GM21576 (cell line): ENCODE measurements at regions not wholly inside any gene's neighbourhood (a gene's known extent, or its start where the extent isn't known, plus 50 kb on each side); places are given as distances from the start of the nearest gene placed in this dataset.
"Not testable (repeated sequence)": the region's sequence is repeated elsewhere in the genome, so short reads cannot be mapped to it uniquely, and the experiment has no call there.

Experiments
- ATAC-seq: cut with Tn5 transposase; IDR thresholded peaks from one replicate; pipeline ENCODE4 v1.9.1; 2021; ENCODE audit warnings: mild to moderate bottlenecking, moderate library complexity; ENCODE audit not compliant: unreplicated experiment

DNA sequence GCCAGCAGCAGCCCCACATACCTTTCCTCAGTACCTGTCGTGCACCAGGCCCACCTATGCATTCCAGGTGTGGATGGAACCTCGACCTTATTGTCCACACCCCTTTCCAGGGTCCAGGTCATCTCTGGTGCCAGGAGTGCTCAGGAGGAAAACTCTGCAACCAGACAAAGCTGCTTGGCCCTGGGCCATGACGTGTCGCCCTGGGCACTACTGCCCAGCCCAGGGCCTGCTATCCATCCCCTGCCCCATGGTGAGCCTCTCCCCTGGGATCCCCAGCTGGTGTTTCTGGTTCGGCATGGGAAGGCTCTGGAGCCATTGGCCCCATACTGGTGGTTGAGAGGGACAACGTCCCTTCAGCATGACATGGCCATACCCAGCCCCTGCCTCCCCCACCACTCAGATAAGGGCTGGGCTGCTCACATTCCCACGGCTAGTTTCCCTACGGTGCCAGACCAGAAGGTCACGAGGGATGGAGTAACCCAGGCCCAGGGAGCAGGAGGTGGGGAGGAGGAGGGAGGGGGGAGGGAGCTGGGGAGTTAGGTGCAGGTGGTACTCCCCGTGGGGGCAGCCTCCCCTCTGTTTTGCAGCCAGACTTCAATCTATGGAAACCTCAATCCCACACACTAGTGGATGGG is 123.2 kb upstream of the MTLN start:
- ATAC-seq: not testable (repeated sequence)

DNA sequence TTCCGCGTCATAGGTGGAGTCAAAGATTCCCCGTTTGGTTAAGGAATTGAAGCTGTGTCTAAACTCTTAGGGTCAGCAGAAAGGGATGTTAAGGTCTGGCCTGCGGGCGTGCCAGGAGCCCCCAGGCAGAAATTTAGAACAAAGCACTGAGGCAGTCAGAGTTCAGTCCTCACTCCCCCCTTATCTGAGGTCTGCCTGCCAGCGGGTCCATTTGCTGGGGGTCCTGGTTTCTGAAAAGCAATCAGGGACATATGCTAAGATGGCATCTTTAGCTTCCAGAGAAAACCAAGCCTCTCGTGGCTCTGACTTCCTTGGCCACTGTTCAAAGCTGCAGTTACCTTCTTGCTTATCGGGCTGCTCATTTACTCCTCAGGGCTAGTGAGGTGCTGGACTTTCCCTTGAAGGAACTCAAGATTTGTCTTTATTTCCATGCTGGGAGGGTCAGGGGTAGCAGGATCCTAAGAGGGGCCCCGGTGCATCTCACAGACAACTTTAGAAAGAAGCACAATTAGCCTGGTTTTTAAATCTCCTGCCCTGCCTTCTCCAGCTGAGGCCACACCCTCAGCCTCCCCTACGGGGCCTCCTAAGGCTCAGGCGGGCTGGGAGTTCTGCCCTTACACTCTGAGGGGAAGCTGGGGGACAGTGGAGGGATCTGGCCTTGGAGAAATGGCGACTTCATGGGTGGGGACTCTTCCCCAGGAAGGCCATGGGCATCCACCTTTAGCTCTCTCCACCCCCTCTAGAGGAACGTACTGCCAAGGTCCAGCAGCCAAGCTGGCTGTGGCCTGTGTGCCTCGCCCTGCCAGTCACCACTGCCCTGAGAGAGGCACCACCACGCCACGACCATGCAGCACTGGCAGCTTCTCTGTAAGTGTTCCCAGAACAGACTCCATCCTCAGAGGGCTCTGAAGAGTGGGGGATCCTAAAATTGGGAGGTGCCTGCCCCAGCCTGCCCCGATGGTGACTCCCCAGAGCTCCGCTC is 121.1 kb upstream of the MTLN start:
- ATAC-seq: not testable (repeated sequence)

DNA sequence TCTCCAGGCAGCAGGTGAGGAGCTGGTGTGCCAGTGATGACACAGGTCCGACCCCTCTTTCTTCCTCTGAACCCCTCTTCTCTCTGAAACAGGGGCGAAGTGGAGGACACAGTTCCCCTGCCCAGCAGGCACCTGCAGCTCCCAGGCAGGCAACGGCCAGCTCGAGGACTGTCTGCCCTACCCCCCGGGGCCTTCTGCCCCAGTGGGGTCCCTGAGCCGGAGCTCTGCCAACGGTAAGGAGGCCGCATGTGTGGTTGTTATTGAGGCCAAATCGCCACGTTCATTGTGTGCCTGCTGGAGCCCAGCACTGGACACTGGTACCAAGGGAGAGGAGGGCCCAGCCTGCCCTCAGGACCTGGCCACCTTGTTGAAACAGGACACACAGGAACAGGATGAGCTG is 119.3 kb upstream of the MTLN start:
- ATAC-seq: not testable (repeated sequence)

DNA sequence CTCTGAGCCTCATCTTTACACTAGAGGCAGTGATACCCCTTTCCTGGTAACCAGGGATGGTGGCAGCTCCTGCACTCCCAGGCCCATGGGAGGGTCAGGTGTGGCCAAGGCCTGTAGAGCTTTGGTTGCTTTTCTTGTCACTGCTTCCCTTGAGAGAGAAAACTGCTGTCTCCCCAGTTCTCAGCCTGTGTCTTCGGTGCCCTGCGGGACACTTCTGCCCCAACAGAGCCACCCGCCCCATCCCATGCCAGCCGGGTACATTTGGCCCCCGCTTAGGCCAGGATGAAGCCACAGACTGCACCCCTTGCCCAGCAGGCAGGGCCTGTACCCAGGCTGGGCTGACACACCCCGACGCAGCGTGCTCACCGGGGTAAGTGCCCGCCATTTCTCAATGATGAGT is 117.4 kb upstream of the MTLN start:
- ATAC-seq: not testable (repeated sequence)

DNA sequence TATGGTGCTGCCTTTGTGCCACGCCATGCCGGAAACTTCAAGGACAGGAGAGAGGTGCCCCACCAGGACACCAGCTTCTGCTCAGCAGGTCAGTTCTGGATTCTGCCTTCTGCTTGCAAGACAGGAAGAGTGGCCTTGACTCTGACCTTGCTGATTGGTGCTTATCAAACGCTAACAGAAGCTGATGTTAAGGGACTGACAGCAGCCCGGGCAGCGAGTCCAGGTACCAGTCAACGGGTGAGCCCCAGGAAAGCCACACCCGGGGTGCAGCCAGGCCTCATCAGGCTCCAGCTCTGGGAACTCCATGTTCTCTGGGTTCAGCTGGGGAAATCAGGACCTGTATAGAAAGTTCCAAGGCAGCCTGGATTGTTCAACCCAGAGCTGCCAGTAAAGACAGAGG is 116.8 kb upstream of the MTLN start:
- ATAC-seq: not testable (repeated sequence)

DNA sequence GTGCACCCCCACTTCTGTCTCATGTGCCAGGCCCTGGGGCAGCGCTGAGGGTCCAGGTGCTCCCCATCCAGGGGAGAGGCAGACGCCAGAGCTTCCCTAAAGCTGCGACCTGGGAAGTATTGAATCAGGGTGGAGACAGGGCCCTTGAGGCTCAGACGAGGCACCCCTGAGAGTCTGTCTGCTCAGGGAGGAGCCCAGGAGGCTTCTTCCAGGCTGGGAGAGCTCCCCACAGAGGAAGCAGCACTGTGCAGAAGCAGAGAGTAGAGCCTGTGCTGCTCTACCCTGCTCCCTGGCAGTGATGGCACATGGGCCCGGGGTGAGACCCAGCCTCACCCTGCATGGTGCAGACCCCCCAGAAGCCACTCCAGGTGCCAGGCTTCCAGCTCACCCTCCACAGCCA is 116.3 kb upstream of the MTLN start:
- not testable (repeated sequence) for ATAC-seq

DNA sequence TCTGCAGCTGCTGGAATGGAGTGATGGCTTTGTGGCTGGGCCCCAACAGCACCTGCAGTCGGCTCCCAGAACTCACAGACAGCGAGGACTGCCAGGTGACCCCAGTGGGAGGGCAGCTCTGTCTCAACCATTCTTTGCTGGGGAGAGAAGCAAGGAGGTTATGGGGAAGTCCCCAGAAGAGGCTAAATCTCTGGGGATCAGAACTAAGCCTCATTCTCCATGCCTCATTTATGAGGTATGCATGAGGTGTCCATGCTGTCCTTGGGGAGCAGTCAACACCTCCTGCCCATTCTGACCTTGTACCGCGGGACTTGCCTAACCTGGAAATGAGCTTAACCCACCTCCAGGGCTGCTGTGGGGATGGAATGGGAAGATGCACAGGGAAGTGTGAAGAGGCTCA is 111.5 kb upstream of the MTLN start:
- ATAC-seq: not testable (repeated sequence)

DNA sequence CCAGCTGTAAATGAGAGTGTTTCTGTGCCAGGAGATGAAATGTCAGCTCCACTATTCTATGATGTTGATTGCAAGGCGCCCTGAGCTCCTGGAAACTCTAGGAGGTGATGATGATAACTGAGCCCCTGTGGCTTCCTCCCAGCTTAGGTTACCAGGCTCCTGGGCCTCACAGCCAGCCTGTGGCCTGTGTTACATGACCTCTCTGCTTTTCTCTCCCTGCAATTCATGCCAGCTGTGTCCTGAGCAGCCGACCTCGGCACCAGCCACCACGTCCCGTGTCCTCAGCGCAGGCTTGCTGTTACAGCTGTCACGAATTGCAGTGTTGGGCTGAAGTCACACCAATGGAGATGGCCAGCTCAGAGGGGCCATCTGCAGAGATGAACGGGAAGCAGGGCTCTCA is 110.2 kb upstream of the MTLN start:
- not testable (repeated sequence) for ATAC-seq

DNA sequence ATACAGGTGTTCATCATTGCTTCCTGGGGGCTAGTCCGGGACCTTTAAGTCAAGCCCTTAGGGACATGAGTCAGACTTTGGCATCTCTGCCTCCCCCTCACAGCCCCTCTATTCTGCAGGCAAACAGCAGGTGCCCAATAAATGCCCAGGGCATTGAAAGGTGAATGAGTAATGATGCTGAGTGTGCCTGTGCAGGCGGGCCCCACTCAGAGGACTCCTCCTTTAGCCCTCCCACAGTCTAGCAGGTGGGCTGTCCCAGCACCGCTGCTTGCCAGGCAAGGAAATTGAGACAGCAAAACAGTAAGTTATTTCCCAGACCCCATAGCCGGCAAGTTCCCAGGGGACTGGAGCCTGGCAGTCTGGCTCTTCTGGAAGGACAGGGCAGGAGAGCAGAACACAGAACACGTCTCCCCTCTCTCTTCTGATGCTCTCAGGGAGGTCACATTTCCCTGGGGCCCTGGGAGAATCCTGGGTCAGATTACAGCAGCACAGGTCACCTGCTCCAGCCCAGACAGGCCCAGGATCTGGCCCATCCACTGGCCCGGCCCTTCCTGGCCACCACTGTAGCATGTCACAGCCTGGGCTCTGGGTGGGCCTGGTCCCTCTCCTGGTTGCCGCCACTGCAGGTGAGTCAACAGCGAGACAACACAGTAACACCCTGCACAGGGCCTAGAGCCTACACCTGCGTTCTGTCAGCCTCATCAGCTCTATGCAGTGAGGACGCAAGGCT is 108.7 kb upstream of the MTLN start:
- ATAC-seq: not testable (repeated sequence)

DNA sequence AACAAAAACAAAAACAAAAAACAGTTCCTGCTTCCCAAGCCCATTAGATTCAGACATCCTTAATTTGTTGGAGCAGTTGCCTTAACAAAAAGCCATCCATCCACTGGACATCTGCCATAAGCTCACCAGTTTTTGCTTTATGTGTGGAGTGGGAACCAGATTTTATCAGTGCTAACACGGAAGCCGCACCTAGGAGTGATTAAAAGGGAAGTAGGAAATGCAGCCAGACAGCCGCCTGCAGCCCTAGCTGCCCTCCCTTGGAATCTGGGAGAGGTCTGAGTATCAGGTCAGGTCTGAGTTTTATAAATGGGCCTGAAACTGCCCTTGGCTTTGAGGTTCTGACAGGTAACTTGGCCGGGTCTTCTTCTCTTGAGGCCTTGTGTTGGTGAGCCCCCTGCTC is 106.6 kb upstream of the MTLN start:
- not testable (repeated sequence) for ATAC-seq

DNA sequence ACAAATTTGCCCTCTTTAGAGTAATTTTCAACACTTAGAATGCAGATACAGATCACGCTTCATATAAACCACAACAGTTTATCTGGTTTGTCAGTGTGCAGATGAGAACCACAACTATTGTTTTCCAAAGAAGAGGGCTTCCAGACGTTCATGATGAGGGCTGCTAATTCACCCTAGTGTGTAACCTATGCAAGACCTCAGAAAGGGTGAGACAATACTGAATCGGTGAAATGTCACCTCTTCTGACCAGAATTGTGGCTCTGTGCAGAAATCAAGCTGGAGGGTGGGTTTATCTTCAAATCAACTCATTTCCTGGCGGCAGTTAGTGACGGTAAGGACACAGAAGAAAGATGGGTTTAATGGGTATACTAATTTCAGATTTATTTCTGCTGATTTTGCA is 105.0 kb upstream of the MTLN start:
- ATAC-seq: not testable (repeated sequence)

DNA sequence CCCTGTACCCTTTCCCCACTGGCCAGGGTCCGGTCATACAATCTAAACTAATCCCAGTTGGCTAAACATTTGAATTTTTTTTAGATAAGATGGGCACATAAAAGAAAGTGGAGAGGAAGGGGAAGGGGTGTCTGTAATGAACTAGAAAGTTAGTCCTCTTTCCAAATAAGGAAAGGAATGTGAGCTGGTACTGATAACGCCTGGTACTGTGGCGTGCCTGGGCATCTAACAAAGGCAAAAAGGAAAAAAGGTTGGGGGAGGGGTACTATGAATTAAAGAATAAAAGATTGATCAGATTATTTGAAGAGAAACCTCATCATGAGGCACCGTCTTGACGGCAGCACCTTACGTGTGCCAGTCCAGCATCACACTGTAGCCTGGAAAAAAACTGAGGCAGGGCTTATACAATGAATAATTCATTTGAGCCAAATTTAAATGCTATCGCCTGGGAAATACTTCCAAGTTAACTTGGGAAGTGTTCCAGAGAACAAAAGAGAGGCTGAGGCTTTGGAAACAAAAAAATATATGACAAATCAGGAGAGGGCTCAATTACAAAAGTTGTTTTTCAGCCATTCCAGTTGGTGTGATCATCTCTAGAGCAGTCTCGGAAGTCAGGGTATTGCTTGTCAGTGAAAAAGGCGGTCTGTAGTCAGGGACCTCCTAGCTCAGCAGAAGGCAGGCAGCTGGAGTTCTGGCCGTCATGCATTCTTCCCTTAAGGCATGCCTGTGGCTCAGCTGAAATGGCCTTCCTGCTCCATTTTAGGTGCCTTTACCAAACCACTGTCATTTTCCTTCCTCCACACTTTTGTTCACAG is 103.9 kb upstream of the MTLN start:
- not testable (repeated sequence) for ATAC-seq

DNA sequence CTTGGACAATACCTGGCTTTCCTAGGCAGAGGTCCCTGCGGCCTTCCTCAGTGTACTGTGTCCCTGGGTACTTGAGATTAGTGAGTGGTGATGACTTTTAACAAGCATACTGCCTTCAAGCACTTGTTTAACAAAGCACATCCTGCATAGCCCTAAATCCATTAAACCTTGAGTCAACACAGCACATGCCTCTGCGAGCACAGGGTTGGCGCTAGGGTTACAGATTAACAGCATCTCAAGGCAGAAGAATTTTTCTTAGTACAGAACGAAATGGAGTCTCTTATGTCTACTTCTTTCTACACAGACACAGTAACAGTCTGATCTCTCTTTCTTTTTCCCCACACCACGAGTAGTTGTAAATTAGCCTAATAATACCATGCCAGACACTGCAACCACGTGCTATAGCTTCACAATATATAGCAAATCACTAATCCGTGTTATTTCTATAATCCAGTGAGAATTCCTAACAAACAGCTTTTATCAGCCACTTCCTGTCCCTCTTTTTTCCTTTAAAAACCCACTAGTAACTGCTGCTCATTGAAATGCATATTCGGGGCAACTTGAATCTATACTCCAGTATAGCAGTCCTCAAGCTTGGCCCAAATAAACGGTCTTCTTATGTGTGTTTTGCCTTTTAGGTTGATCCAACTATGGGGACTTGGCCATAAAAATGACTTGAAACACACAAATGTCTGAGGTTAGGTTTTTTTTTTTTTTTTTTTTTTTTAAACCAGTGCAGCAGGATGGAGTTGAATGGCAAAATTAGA is 102.9 kb upstream of the MTLN start:
- ATAC-seq: not testable (repeated sequence)

DNA sequence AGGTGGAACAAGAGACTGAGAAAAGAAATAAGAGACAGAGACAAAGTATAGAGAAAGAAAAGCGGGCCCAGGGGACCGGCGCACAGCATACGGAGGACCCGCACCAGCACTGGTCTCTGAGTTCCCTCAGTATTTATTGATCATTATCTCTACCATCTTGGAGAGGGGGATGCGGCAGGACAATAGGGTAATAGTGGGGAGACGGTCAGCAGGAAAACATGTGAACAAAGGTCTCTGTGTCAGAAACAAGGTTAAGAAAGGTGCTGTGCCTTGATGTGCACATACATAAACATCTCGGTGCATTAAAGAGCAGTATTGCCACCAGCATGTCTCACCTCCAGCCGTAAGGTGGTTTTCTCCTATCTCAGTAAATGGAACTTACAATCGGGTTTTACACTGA is 102.1 kb upstream of the MTLN start:
- not testable (repeated sequence) for ATAC-seq

DNA sequence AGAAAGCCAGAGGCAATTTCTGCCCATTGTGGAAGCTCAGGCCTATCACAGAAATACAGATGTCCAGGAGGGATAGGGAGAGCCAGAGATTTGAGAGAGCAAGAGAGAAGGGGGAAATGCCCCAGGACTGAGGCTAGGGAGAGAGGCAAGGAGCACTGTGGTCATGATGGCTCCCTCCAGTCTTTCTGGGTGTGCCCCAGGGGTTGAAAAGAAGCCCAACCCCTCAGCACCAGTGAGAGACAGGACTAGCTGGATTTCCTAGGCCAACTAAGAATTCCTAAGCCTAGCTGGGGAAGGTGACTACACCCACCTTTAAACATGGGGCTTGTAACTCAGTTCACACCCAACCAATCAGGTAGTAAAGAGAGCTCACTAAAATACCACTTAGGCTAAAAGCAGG is 100.7 kb upstream of the MTLN start:
- not testable (repeated sequence) for ATAC-seq

DNA sequence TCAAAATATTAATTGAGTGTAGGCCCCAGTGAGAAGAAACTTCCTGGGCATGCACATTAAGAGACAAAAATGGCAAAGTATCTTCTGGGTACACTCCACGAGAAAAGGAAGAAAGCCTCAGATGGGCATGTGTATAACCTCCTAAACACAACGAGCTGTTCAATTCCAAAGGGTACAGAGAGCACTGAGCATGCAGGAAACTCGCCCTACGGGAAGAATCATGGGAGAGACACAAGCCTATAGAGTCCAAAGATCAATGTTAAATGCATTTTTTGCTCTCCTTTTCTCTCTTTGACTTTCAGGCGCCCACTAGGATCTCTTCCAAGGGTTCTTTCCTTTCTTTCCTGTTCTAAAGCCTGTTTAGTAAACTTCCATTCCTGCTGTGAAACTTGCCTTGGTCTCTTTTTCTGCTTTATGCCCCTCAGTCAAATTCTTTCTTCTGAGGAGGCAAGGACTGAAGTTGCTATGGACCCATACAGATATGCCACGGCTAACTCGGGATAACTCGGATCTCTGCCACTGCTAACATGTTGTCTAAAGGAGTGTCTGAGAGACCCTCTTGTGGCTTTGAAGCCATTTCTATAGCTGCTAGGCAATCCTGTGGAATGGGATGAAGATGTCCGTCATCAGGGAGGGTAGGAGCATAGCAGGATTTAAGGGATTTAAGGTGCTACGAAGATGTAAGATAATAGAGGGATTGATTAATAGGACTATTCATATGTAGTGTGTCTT is 99.5 kb upstream of the MTLN start:
- ATAC-seq: not testable (repeated sequence)

DNA sequence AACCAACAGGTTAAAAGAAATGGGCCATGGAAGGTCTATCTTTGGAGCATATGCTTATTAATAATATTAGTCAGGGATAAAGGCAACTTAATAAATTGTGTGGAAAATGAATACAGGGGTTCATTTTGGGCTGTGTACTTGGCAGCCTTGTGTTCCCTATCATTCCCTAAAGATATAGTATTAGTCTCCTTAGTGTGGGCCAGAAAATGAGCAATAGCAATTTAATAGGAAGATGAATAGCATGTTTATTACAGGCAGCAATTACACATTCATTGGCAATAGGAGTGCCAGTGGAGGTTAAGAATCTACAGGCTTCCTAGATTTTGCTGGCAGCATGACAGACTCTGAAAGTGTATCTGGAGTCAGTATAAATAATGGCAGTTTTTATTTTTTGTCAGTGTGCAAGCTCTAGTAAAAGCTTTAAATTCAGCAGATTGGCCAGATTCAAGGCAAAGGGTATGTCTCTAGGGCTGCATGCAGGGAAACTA is 98.7 kb upstream of the MTLN start:
- not testable (repeated sequence) for ATAC-seq

DNA sequence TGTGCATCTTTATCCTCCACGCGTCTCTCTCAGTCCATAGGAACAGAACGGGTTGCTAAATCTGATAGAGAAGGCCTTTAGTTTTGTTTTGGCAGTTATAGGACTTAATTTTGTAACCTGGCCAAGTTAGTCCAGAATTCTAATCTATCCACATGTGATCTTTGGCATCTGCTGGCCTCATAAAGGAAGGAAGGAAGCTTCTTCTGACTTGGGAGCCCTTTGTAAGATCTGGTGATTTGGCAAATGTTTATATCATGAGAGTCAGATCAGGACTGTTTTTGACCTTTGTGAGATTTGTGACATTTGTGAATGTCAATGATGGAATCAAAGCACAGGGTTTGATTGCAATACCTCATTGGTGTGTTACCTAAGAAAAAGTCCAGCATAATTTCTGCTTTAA is 96.4 kb upstream of the MTLN start:
- not testable (repeated sequence) for ATAC-seq

DNA sequence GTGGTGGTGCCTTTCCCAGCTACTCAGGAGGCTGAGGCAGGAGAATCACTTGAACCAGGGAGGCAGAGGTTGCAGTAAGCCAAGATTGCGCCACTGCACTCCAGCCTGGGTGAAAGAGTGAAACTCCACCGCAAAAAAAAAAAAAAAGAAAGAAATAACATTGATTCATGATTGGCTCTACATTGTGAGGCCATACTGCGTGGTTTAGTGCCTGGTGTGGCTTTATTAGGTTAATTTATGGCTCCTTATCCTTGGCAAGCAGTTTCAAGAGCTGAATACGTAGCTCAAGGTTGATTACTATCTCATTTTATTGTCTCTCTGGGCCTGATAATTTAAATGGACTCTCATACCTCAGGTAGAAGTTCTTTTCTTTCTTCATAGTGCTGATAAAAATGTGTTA is 80.5 kb upstream of the MTLN start:
- not testable (repeated sequence) for ATAC-seq
